HEK293 (cell line): ENCODE measurements at regions not wholly inside any gene's neighbourhood (a gene's known extent, or its start where the extent isn't known, plus 50 kb on each side); places are given as distances from the start of the nearest gene placed in this dataset.

Source experiments
- CTCF ChIA-PET: fragments of 350-600 bp; formaldehyde crosslinking; extraction: SDS; loops from one replicate; lab custom pipeline; 2021; ENCODE audit warnings: antibody characterized with exemption; lab: Yijun Ruan, JAX
- POLR2A ChIA-PET: fragments of 300-600 bp; formaldehyde crosslinking; extraction: SDS; loops from one replicate; lab custom pipeline; 2020; ENCODE audit warnings: antibody characterized with exemption, inconsistent platforms; lab: Yijun Ruan, JAX
- H3K27ac ChIP-seq: fragments of 200-500 bp; sonication (Bioruptor generic); 2 replicates; pipeline ENCODE4 v1.5.1; 2014; ENCODE audit warnings: low read depth, low read length, control low read depth, inconsistent platforms; ENCODE audit errors: extremely low read depth
- H3K36me3 ChIP-seq, 2 experiments: fragments of 200-500 bp in 1 of 2; sonication (Bioruptor generic) in 1 of 2; 1 replicate in 1 of 2; 2 replicates in 1 of 2; pipeline ENCODE4 v1.5.1; 2014 to 2017; ENCODE audit warnings: inconsistent platforms in 2 of 2, low read length in 2 of 2; ENCODE audit not compliant: control insufficient read depth in 2 of 2, insufficient read depth in 1 of 2
- H3K4me1 ChIP-seq: fragments of 200-500 bp; sonication (Bioruptor generic); 2 replicates; pipeline ENCODE4 v1.5.1; 2014; ENCODE audit warnings: mild to moderate bottlenecking, low read length, inconsistent platforms; ENCODE audit not compliant: control insufficient read depth, insufficient read depth
- H3K4me3 ChIP-seq: 2 replicates; pipeline ENCODE4 v1.5.1; 2011; ENCODE audit warnings: low read depth, mild to moderate bottlenecking, control low read depth, low read length, moderate library complexity
- H3K9me3 ChIP-seq: fragments of 200-500 bp; sonication (Bioruptor generic); 2 replicates; pipeline ENCODE4 v1.5.1; 2014; ENCODE audit warnings: low read depth, low read length, inconsistent platforms; ENCODE audit not compliant: control insufficient read depth, insufficient read depth
- EGR2 ChIP-seq: fragments of 450-650 bp; formaldehyde crosslinking; IDR thresholded peaks from 2 replicates; pipeline ENCODE4 v1.5.1; 2016; ENCODE audit warnings: low read depth, missing biosample characterization, missing genetic modification characterization
- KLF9 ChIP-seq: fragments of 450-650 bp; formaldehyde crosslinking; IDR thresholded peaks from 2 replicates; pipeline ENCODE4 v1.5.1; 2016; ENCODE audit warnings: missing biosample characterization, missing genetic modification characterization, low read depth
- MZF1 ChIP-seq: fragments of 450-650 bp; formaldehyde crosslinking; IDR thresholded peaks from 2 replicates; pipeline ENCODE4 v1.5.1; 2017; ENCODE audit warnings: missing biosample characterization, missing genetic modification characterization, borderline replicate concordance
- RBAK ChIP-seq: fragments of 450-650 bp; formaldehyde crosslinking; IDR thresholded peaks from 2 replicates; pipeline ENCODE4 v1.5.1; 2016; ENCODE audit warnings: missing biosample characterization, missing genetic modification characterization
- SCRT1 ChIP-seq: fragments of 450-650 bp; formaldehyde crosslinking; IDR thresholded peaks from 2 replicates; pipeline ENCODE4 v1.5.1; 2016; ENCODE audit warnings: missing biosample characterization, missing genetic modification characterization, borderline replicate concordance
- SP7 ChIP-seq: fragments of 450-650 bp; formaldehyde crosslinking; IDR thresholded peaks from 2 replicates; pipeline ENCODE4 v1.5.1; 2016; ENCODE audit warnings: missing biosample characterization, missing genetic modification characterization
- YY2 ChIP-seq: fragments of 450-650 bp; formaldehyde crosslinking; IDR thresholded peaks from 2 replicates; pipeline ENCODE4 v1.5.1; 2016; ENCODE audit warnings: missing biosample characterization, missing genetic modification characterization
- ZFHX2 ChIP-seq: fragments of 450-650 bp; formaldehyde crosslinking; conservative IDR thresholded peaks from 2 replicates; pipeline ENCODE4 v1.5.1; 2016; ENCODE audit warnings: missing biosample characterization, missing genetic modification characterization
- ZFP3 ChIP-seq: fragments of 450-650 bp; formaldehyde crosslinking; IDR thresholded peaks from 2 replicates; pipeline ENCODE4 v1.5.1; 2016; ENCODE audit warnings: low read depth, missing biosample characterization, missing genetic modification characterization
- ZFP37 ChIP-seq: fragments of 450-650 bp; formaldehyde crosslinking; IDR thresholded peaks from 2 replicates; pipeline ENCODE4 v1.5.1; 2016; ENCODE audit warnings: missing biosample characterization, missing genetic modification characterization
- ZFP69B ChIP-seq: fragments of 450-650 bp; formaldehyde crosslinking; IDR thresholded peaks from 2 replicates; pipeline ENCODE4 v1.5.1; 2016; ENCODE audit warnings: missing biosample characterization, missing genetic modification characterization
- ZNF132 ChIP-seq: fragments of 450-650 bp; formaldehyde crosslinking; IDR thresholded peaks from 2 replicates; pipeline ENCODE4 v1.5.1; 2017; ENCODE audit warnings: missing biosample characterization, missing genetic modification characterization, borderline replicate concordance
- ZNF157 ChIP-seq: fragments of 450-650 bp; formaldehyde crosslinking; IDR thresholded peaks from 2 replicates; pipeline ENCODE4 v1.5.1; 2016; ENCODE audit warnings: missing biosample characterization, missing genetic modification characterization
- ZNF202 ChIP-seq: fragments of 450-650 bp; formaldehyde crosslinking; IDR thresholded peaks from 2 replicates; pipeline ENCODE4 v1.5.1; 2016; ENCODE audit warnings: missing biosample characterization, missing genetic modification characterization, borderline replicate concordance
- ZNF223 ChIP-seq: fragments of 450-650 bp; formaldehyde crosslinking; IDR thresholded peaks from 2 replicates; pipeline ENCODE4 v1.5.1; 2016; ENCODE audit warnings: missing biosample characterization, missing genetic modification characterization
- ZNF23 ChIP-seq: fragments of 450-650 bp; formaldehyde crosslinking; IDR thresholded peaks from 2 replicates; pipeline ENCODE4 v1.5.1; 2016; ENCODE audit warnings: missing biosample characterization, missing genetic modification characterization, borderline replicate concordance
- ZNF24 ChIP-seq: fragments of 450-650 bp; formaldehyde crosslinking; IDR thresholded peaks from 2 replicates; pipeline ENCODE4 v1.5.1; 2016; ENCODE audit warnings: missing biosample characterization, missing genetic modification characterization
- ZNF292 ChIP-seq: fragments of 450-650 bp; formaldehyde crosslinking; IDR thresholded peaks from 2 replicates; pipeline ENCODE4 v1.5.1; 2016; ENCODE audit warnings: low read depth, missing biosample characterization, missing genetic modification characterization, borderline replicate concordance
- ZNF341 ChIP-seq: fragments of 450-650 bp; formaldehyde crosslinking; IDR thresholded peaks from 2 replicates; pipeline ENCODE4; 2016; ENCODE audit warnings: low read depth, missing biosample characterization, missing genetic modification characterization
- ZNF404 ChIP-seq: fragments of 450-650 bp; formaldehyde crosslinking; IDR thresholded peaks from 2 replicates; pipeline ENCODE4 v1.5.1; 2017; ENCODE audit warnings: missing biosample characterization, missing genetic modification characterization
- ZNF48 ChIP-seq: fragments of 450-650 bp; formaldehyde crosslinking; IDR thresholded peaks from 2 replicates; pipeline ENCODE4 v1.5.1; 2016; ENCODE audit warnings: missing biosample characterization, missing genetic modification characterization
- ZNF501 ChIP-seq: fragments of 450-650 bp; formaldehyde crosslinking; IDR thresholded peaks from 2 replicates; pipeline ENCODE4 v1.5.1; 2016; ENCODE audit warnings: missing biosample characterization, missing genetic modification characterization
- ZNF621 ChIP-seq: fragments of 450-650 bp; formaldehyde crosslinking; IDR thresholded peaks from 2 replicates; pipeline ENCODE4 v1.5.1; 2017; ENCODE audit warnings: missing biosample characterization, missing genetic modification characterization
- ZNF660 ChIP-seq: fragments of 450-650 bp; IDR thresholded peaks from 2 replicates; pipeline ENCODE4 v1.5.1; 2018; ENCODE audit warnings: missing biosample characterization, mild to moderate bottlenecking, missing genetic modification characterization
- ZNF777 ChIP-seq: fragments of 450-650 bp; formaldehyde crosslinking; IDR thresholded peaks from 2 replicates; pipeline ENCODE4 v1.5.1; 2017; ENCODE audit warnings: missing biosample characterization, missing genetic modification characterization, borderline replicate concordance
- ZNF785 ChIP-seq: fragments of 450-650 bp; formaldehyde crosslinking; IDR thresholded peaks from 2 replicates; pipeline ENCODE4 v1.5.1; 2016; ENCODE audit warnings: missing biosample characterization, missing genetic modification characterization
- TF ChIP-seq, protein P1 (sequence below): IDR thresholded peaks from 2 replicates; pipeline ENCODE4 v1.6.1; 2011; ENCODE audit warnings: mild to moderate bottlenecking, low read depth, low read length, borderline replicate concordance
- TF ChIP-seq, protein P2 (sequence below): fragments of 450-650 bp; formaldehyde crosslinking; IDR thresholded peaks from 2 replicates; pipeline ENCODE4 v1.5.1; 2016; ENCODE audit warnings: missing biosample characterization, missing genetic modification characterization

DNA sequence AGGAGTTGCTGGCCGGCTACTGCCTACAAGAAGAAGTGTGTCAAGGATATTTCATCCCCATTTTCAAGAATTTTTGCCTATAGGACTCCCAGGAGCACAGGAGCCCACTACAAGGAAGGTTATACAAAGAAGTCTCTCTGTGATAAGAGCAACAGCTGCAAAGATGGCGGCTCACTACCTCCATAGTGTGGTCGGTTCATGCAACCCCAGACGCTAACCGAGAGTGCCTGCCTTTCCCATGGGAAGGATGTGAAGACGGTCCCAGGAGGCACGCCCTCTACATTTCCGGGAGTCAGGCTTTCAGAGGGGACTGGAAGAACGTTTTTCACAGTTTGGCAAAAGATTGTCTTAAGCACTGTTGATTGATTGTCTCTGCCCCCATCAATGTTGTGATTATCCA, 816.3 kb downstream of the QKI start:
- POLR2A ChIA-PET: no interaction called here
- CTCF ChIA-PET: no interaction called here
- H3K27ac ChIP-seq: no peak overlapping the region
- no peaks in the 10 kb centered on the region for H3K4me1 ChIP-seq
- TF ChIP-seq ZNF501 (tag by site-specific recombination) (no peak), ZNF777 (tag by site-specific recombination) (no peak), RBAK (tag by site-specific recombination) (no peak), ZNF23 (tag by site-specific recombination) (no peak), ZNF223 (tag by site-specific recombination) (no peak), ZNF24 (no peak), ZFP3 (tag by site-specific recombination) (no peak), MZF1 (tag by site-specific recombination) (no peak), ZFP37 (no peak)
- H3K4me3 ChIP-seq: no peak overlapping the region
- no peaks in the 10 kb centered on the region for H3K9me3 ChIP-seq
- no peaks in the 10 kb centered on the region for H3K36me3 ChIP-seq

DNA sequence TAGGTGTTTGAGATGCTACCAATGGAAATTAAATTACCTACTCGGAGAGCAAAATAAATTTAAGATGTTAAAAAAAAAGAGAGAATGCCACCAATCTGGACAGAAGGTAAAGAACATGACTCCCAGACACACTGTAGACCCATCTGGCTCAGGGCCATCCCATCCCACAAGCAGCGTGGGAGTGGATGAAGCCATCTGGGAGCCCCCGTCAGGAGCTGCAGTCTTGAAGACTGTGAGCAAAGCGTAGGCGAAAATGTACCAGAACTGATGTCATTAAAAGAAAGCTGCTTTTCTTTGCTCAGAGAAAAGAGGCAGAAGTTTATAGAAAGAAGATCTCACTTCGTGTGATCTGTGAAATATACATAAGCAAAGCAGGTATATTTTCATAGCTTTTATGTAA, 815.7 kb downstream of the QKI start:
- no peaks in the 10 kb centered on the region for H3K9me3 ChIP-seq
- POLR2A ChIA-PET: no interaction called here
- CTCF ChIA-PET: no interaction called here
- no peak overlapping the region for H3K4me3 ChIP-seq
- TF ChIP-seq EGR2 (peak; percentile 79), ZFHX2 (peak; percentile 68), ZNF785 (tag by site-specific recombination) (no peak), ZNF157 (tag by site-specific recombination) (no peak)
- H3K4me1 ChIP-seq: no peaks in the 10 kb centered on the region
- no peaks in the 10 kb centered on the region for H3K36me3 ChIP-seq
- no peak overlapping the region for H3K27ac ChIP-seq

DNA sequence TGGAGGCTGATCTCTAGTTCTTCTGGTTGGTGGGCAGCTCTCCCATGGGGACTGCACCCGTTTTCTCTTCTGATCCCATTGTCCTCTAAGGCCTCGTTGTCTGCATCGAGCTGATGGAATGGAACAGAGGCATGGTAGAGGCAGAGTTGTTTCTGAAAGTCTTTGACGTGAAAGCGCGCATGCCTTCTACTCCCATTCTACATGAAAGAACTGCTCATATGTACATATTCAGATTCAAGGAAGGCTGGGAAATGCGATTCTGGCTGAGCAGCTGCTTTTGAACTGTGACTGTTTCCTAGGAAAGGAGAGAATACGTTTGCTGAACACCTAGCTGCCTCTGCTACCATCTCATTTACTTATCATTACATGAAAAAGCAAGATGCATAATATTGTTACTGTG, 815.2 kb downstream of the QKI start:
- Histone ChIP-seq H3K4me3 (no peak overlapping the region), H3K36me3 (no peaks in the 10 kb centered on the region), H3K4me1 (no peaks in the 10 kb centered on the region), H3K27ac (no peak overlapping the region), H3K9me3 (no peaks in the 10 kb centered on the region)
- ChIA-PET CTCF (no interaction called here), POLR2A (no interaction called here)
- TF ChIP-seq, protein P1, sequence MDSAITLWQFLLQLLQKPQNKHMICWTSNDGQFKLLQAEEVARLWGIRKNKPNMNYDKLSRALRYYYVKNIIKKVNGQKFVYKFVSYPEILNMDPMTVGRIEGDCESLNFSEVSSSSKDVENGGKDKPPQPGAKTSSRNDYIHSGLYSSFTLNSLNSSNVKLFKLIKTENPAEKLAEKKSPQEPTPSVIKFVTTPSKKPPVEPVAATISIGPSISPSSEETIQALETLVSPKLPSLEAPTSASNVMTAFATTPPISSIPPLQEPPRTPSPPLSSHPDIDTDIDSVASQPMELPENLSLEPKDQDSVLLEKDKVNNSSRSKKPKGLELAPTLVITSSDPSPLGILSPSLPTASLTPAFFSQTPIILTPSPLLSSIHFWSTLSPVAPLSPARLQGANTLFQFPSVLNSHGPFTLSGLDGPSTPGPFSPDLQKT: no peak
- TF ChIP-seq KLF9 (no peak), ZNF132 (tag by site-specific recombination) (no peak), ZFP69B (tag by site-specific recombination) (no peak), ZFHX2 (no peak), ZNF660 (tag by site-specific recombination) (no peak), ZNF341 (no peak), SP7 (tag by site-specific recombination) (no peak), EGR2 (no peak), SCRT1 (tag by site-specific recombination) (no peak), ZNF292 (tag by site-specific recombination) (no peak), ZNF621 (tag by site-specific recombination) (no peak), ZNF202 (tag by site-specific recombination) (no peak), ZNF48 (tag by site-specific recombination) (no peak), ZNF223 (tag by site-specific recombination) (no peak), YY2 (tag by site-specific recombination) (no peak), ZNF404 (tag by site-specific recombination) (no peak)
- TF ChIP-seq, protein P2, sequence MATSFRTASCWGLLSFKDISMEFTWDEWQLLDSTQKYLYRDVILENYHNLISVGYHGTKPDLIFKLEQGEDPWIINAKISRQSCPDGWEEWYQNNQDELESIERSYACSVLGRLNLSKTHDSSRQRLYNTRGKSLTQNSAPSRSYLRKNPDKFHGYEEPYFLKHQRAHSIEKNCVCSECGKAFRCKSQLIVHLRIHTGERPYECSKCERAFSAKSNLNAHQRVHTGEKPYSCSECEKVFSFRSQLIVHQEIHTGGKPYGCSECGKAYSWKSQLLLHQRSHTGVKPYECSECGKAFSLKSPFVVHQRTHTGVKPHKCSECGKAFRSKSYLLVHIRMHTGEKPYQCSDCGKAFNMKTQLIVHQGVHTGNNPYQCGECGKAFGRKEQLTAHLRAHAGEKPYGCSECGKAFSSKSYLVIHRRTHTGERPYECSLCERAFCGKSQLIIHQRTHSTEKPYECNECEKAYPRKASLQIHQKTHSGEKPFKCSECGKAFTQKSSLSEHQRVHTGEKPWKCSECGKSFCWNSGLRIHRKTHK (tag by site-specific recombination): no peak
